MM.1S (cell line): ENCODE measurements at regions not wholly inside any gene's neighbourhood (a gene's known extent, or its start where the extent isn't known, plus 50 kb on each side); places are given as distances from the start of the nearest gene placed in this dataset.
"Not testable (repeated sequence)": the region's sequence is repeated elsewhere in the genome, so short reads cannot be mapped to it uniquely, and the experiment has no call there.

ENCODE experiments used
- DNase-seq: peaks from one replicate; pipeline ENCODE4 v3.0.0-alpha.2; 2015
- H2AFZ ChIP-seq: fragments of 300-600 bp; sonication (generic); 2 replicates; pipeline ENCODE4 v1.6.0; 2016; ENCODE audit warnings: antibody characterized with exemption, low read length
- H3F3A ChIP-seq: fragments of 300-600 bp; sonication (generic); 2 replicates; pipeline ENCODE4 v1.6.1; 2016; ENCODE audit warnings: mild to moderate bottlenecking, antibody characterized with exemption, low read length, moderate library complexity, mixed read lengths; ENCODE audit not compliant: insufficient read depth
- H3K27ac ChIP-seq: fragments of 300-600 bp; sonication (generic); 2 replicates; pipeline ENCODE4 v1.5.1; 2016; ENCODE audit warnings: mild to moderate bottlenecking, low read length
- H3K27me3 ChIP-seq: fragments of 300-600 bp; sonication (generic); replicated peaks from 2 replicates; pipeline ENCODE4 v1.6.0; 2016; ENCODE audit warnings: low read length; ENCODE audit not compliant: insufficient read depth
- H3K36me3 ChIP-seq: fragments of 300-600 bp; sonication (generic); replicated peaks from 2 replicates; pipeline ENCODE4 v1.6.1; 2016; ENCODE audit warnings: mild to moderate bottlenecking, low read length, mixed read lengths; ENCODE audit not compliant: insufficient read depth
- H3K4me1 ChIP-seq: fragments of 300-600 bp; sonication (generic); 2 replicates; pipeline ENCODE4 v1.6.1; 2016; ENCODE audit warnings: low read length, mixed read lengths
- H3K4me2 ChIP-seq: fragments of 300-600 bp; sonication (generic); 2 replicates; pipeline ENCODE4 v1.6.0; 2016; ENCODE audit warnings: low read depth, low read length
- H3K4me3 ChIP-seq: fragments of 300-600 bp; sonication (generic); 2 replicates; pipeline ENCODE4 v1.5.1; 2016; ENCODE audit warnings: low read length, mixed read lengths
- H3K79me2 ChIP-seq: fragments of 300-600 bp; sonication (generic); 2 replicates; pipeline ENCODE4 v1.6.1; 2016; ENCODE audit warnings: mixed run types, low read length, mixed read lengths
- H3K9ac ChIP-seq: fragments of 300-600 bp; sonication (generic); 2 replicates; pipeline ENCODE4 v1.6.1; 2016; ENCODE audit warnings: low read length, mixed read lengths
- H3K9me2 ChIP-seq: fragments of 300-600 bp; sonication (generic); replicated peaks from 2 replicates; pipeline ENCODE4 v1.6.1; 2016; ENCODE audit warnings: mild to moderate bottlenecking, low read length, mixed read lengths; ENCODE audit not compliant: insufficient read depth
- H3K9me3 ChIP-seq: fragments of 300-600 bp; sonication (generic); replicated peaks from 2 replicates; pipeline ENCODE4 v1.6.1; 2016; ENCODE audit warnings: mild to moderate bottlenecking, low read length, mixed read lengths; ENCODE audit not compliant: insufficient read depth
- H4K20me1 ChIP-seq: fragments of 300-600 bp; sonication (generic); 2 replicates; pipeline ENCODE4 v1.6.1; 2016; ENCODE audit warnings: mild to moderate bottlenecking, low read length, moderate library complexity, mixed read lengths; ENCODE audit not compliant: insufficient read depth
- EZH2 ChIP-seq: fragments of 300-600 bp; sonication (generic); optimal IDR thresholded peaks from 2 replicates; pipeline ENCODE3; 2017; ENCODE audit warnings: low read depth, mild to moderate bottlenecking, antibody characterized with exemption, low read length, mixed read lengths
- EZH2phosphoT487 ChIP-seq: fragments of 300-600 bp; sonication (generic); IDR thresholded peaks from 2 replicates; pipeline ENCODE4 v1.6.1; 2018; ENCODE audit warnings: antibody characterized with exemption, low read length
- TF ChIP-seq, protein P1 (sequence below): fragments of 300-600 bp; sonication (generic); IDR thresholded peaks from 2 replicates; pipeline ENCODE4 v1.5.1; 2016; ENCODE audit warnings: antibody characterized with exemption, low read length, mixed read lengths

DNA sequence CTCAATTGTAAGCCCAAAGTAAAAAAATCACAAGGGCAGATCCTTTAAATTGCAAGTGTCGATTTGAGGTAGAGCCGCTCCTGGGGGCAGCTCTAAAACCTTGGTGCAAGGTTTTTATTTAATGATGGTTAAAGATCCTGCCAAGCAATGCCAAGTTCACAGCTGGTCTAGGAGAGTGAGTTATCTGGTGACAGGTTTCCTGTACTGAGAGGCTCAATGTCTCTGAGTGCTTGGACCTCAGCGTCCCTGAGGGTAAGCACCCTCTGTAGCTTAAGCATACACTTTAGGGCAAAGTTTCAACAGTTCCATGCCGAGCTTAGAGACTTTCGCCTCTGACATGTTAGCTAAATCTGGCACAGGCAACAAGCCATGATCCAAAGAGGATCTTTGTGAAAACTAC lies 119.8 kb upstream of the EGFLAM start:
- H3K4me1 ChIP-seq: no peaks in the 10 kb centered on the region
- no peaks in the 10 kb centered on the region for H3K9me2 ChIP-seq
- no peak for DNase-seq
- TF ChIP-seq, protein P1, sequence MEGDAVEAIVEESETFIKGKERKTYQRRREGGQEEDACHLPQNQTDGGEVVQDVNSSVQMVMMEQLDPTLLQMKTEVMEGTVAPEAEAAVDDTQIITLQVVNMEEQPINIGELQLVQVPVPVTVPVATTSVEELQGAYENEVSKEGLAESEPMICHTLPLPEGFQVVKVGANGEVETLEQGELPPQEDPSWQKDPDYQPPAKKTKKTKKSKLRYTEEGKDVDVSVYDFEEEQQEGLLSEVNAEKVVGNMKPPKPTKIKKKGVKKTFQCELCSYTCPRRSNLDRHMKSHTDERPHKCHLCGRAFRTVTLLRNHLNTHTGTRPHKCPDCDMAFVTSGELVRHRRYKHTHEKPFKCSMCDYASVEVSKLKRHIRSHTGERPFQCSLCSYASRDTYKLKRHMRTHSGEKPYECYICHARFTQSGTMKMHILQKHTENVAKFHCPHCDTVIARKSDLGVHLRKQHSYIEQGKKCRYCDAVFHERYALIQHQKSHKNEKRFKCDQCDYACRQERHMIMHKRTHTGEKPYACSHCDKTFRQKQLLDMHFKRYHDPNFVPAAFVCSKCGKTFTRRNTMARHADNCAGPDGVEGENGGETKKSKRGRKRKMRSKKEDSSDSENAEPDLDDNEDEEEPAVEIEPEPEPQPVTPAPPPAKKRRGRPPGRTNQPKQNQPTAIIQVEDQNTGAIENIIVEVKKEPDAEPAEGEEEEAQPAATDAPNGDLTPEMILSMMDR: no peak
- no peak for TF ChIP-seq EZH2phosphoT487
- no peak for TF ChIP-seq EZH2
- no peaks in the 10 kb centered on the region for H3K79me2 ChIP-seq
- H4K20me1 ChIP-seq: no peaks in the 10 kb centered on the region
- no peak overlapping the region for H3K4me3 ChIP-seq
- H3K4me2 ChIP-seq: no peak overlapping the region
- no peaks in the 10 kb centered on the region for H3K27me3 ChIP-seq
- H2AFZ ChIP-seq: no peak overlapping the region
- H3K9me3 ChIP-seq: no peaks in the 10 kb centered on the region
- H3K27ac ChIP-seq: no peak overlapping the region
- H3K36me3 ChIP-seq: no peaks in the 10 kb centered on the region
- no peak overlapping the region for H3K9ac ChIP-seq
- no peaks in the 10 kb centered on the region for H3F3A ChIP-seq

DNA sequence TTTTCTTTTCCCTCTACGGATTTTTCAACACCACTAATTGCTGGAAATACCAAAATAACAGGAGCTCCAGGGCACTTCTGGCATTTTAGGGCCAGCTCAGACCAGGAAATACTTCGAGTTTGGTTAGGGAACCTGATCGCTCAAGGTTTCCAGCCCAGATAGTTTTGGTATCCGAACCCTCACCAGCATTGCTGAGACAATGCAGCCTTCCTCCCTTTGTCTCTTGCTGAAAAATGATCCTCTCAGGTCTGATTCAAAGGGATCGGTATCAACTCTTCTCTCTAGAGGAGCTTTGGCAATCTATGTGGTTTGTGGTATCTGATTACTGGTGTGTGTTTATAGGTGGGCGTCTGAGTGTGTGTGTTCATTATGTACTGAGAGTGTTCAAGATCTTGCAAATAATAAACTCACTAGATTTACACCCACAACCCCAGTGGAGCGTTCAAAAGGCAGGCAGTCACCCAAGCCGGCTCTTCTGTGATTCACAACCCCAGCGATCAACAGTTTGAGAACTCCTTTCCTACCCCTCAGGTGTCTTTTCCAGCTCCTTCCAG lies 122.8 kb upstream of the EGFLAM start:
- no peak overlapping the region for H3K4me3 ChIP-seq
- no peaks in the 10 kb centered on the region for H3F3A ChIP-seq
- no peak overlapping the region for H2AFZ ChIP-seq
- no peak overlapping the region for H3K27ac ChIP-seq
- no peak overlapping the region for H3K4me2 ChIP-seq
- H3K9me2 ChIP-seq: no peaks in the 10 kb centered on the region
- H3K9ac ChIP-seq: no peak overlapping the region
- TF ChIP-seq EZH2 (no peak), EZH2phosphoT487 (no peak)
- TF ChIP-seq, protein P1: no peak
- H3K79me2 ChIP-seq: no peaks in the 10 kb centered on the region
- H3K27me3 ChIP-seq: no peaks in the 10 kb centered on the region
- no peak for DNase-seq
- H4K20me1 ChIP-seq: no peaks in the 10 kb centered on the region
- H3K9me3 ChIP-seq: no peaks in the 10 kb centered on the region
- H3K36me3 ChIP-seq: no peaks in the 10 kb centered on the region
- no peaks in the 10 kb centered on the region for H3K4me1 ChIP-seq

DNA sequence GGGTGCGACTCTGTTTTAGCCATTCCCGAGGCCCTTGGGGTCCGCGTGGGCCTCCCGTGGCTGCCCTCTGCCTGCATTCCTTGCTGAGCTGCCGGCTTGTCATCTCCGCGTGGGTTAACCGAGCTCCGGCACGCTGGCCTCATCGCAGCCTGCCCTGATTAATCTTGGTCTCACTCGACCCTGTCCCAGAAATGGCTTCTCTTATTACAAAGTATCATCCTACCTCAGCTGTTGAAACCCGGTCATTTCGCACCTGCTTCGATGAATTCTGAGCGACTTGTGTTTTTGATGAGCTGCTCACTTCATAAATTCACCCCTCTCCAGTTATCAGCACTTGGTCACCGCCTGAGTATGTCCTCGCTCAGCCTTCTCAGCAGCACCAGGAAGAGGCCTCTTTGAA lies 123.5 kb upstream of the EGFLAM start:
- Histone ChIP-seq H3K4me3 (no peak overlapping the region), H3K27me3 (no peaks in the 10 kb centered on the region), H3K4me2 (no peak overlapping the region), H3K9ac (no peak overlapping the region), H3K27ac (no peak overlapping the region), H2AFZ (no peak overlapping the region), H3K4me1 (no peaks in the 10 kb centered on the region), H4K20me1 (no peaks in the 10 kb centered on the region), H3K36me3 (no peaks in the 10 kb centered on the region), H3F3A (no peaks in the 10 kb centered on the region), H3K79me2 (no peaks in the 10 kb centered on the region), H3K9me2 (no peaks in the 10 kb centered on the region), H3K9me3 (no peaks in the 10 kb centered on the region)
- no peak for DNase-seq
- TF ChIP-seq EZH2 (no peak), EZH2phosphoT487 (no peak)
- TF ChIP-seq, protein P1: no peak

DNA sequence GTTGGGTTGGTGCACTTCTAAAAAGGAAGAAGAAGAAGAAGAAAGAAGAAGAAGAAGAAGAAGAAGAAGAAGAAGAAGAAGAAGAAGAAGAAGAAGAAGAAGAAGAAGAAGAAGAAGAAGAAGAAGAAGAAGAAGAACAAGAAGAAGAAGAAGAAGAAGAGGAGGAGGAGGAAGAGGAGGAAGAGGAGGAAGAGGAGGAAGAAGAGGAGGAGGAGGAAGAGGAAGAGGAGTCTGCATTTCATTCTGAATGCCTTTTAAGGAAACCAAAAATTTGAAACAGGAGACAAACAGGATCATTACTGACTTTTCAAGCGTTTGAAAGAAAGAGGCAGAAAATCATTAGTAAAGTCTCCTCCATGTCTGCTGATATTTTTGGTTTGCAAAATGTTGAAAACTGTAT lies 124.1 kb upstream of the EGFLAM start:
- not testable (repeated sequence) for H3K4me3 ChIP-seq, H3K9me2 ChIP-seq, DNase-seq, H3K36me3 ChIP-seq, H3K27ac ChIP-seq, H3K27me3 ChIP-seq, H4K20me1 ChIP-seq, H3K9me3 ChIP-seq, H3K9ac ChIP-seq, H3K4me1 ChIP-seq, H3K4me2 ChIP-seq, H2AFZ ChIP-seq, H3K79me2 ChIP-seq, H3F3A ChIP-seq
